DMS 273 (cell line): ENCODE measurements at regions not wholly inside any gene's neighbourhood (a gene's known extent, or its start where the extent isn't known, plus 50 kb on each side); places are given as distances from the start of the nearest gene placed in this dataset.

Experiments used
- DNase-seq: peaks from one replicate; lab custom pipeline; 2025; ENCODE audit not compliant: unreplicated experiment; lab: John Stamatoyannopoulos, UW

DNA sequence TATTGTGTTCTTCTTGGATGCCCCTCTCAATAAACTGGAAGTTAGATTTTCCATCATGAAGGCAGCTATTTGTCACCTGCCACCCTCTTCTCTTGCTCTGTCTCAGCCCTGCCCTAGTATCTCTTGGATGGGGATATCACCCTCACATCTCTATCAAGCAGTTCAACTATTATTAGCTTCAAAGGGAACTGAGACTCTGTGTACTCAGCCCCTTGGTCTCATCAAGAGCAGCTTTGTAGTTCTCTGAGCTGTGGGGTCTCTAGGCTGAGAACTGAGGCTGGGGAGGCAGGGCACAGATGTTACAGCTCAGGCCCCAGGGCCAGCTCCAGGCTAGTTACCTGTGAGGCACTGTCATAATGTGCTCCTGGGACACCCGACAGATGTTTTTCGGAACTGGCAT is 130.3 kb downstream of the DAD1 start:
- no peak for DNase-seq

DNA sequence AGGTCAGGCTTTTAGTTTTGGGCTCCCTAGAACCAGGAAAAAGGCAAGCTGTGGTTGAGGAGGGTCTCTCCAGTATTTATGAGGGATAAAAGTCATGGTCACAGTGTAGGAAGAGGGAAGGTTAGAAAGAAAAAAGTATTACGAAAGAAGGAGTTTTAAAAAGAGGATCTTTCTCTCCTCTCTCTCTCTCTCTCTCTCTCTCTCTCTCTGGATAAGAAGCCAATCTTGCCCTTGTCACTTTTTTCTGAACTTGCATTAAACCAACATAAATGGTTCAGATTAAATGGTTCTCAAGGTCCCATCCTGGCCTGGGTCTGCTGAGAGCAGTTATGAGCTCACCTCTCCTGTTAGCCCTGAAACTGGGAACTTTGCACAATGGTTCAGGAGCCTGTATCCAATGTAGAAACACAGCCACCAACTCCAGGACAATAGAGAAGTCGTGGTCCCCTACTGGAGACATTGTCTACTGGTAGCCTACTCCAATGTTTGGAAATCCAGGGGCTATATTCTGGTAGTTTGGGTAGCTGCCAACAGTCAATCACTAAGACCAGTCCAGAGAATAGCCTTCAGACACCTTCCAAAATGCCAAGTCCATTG is 131.9 kb downstream of the DAD1 start:
- no peak for DNase-seq

DNA sequence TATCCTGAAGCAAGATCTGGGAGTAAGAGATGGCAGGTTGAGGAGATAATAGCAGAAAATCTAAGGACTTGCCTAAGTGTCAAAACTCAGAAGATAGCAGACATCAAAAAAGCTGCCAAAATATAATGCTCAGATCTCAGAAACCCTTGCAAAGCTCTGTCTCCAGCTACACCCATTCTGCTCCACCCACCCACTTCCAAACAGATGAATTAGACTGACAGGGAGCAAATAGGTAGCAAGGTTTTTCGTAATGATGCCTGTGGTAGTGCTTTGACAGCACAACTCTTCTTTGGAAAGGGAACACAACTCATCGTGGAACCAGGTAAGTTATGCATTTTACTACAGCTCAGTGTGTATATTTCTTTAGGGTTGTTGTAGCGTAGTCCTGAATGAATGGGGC is 132.6 kb downstream of the DAD1 start:
- DNase-seq = no peak

DNA sequence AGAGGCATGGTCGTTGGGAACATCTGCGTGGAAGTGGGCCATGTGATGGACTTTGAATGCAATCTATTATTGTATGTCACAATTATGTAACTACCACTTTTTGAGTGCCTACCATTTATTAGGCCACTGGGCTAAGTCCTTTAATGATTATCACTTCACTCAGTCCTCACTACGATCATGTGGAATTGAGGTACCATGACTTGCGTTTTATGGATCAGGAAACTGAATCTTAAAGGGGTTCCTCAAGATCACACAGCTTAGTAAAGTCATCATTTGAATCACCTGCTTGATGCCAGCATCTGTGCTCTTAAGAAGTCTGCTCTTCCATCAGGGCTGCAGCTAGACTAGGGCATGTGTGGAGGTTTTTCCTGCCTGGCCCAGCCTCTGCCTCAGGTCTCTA is 136.7 kb downstream of the DAD1 start:
- DNase-seq = no peak

DNA sequence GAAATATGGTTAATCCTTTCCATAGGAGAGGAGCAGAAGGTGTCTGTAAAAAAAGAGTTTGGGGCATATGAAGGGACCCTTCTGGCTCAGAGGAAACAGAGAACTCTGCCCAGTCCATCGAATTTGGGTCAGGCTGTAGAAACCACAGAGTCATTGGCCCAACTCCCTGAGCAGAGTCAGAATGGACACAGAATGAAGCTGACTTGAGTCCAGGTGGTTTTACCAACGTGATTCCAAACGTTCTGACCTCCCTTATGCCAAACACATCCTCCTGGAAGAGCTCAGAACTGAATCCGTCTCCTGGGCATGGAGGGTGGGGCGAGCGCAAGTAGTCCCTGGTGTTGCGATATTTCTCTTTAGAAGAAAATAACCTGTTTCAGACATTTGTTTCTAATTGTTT is 138.8 kb downstream of the DAD1 start:
- no peak for DNase-seq

DNA sequence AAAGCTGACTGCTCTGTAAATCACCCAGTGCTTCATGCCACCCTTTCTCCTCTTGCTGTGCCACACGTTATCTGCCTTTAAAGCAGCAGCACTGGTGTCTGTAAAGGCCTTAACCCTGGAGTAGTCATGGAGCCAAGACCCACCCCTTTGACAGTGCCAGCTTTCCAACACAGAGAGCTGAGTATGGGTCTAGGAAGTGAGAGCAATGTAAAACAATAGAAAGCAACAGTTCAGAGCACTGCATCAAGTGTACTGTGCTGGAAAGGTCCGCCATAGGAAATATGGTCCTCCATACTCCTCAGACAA is 139.5 kb downstream of the DAD1 start:
- no peak for DNase-seq

DNA sequence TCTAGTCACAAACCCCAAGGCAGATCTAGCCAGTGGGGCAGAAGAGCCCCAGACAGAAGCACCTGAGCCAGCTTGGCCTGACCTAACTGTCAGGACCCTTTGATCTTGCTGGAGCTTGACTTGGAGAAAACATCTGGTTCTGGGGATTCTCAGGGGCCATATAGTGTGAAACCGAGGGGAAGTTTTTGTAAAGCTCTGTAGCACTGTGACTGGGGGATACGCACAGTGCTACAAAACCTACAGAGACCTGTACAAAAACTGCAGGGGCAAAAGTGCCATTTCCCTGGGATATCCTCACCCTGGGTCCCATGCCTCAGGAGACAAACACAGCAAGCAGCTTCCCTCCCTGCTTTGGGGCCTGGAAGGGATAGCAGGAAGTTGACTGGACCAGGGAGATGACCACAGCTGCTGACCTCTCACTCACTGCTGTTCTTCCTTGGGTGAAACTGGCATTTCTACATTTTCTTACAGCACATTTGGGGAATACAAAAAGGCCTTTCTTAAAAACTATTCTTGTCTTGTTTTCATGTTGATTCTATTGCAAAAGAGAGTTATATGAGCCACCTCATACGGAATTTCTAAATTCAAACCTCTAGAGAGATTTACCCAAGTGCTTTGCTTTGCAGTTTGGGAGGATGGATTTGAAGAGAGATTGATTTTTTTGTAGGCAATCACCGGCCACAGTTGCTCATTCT is 140.0 kb downstream of the DAD1 start:
- no peak for DNase-seq

DNA sequence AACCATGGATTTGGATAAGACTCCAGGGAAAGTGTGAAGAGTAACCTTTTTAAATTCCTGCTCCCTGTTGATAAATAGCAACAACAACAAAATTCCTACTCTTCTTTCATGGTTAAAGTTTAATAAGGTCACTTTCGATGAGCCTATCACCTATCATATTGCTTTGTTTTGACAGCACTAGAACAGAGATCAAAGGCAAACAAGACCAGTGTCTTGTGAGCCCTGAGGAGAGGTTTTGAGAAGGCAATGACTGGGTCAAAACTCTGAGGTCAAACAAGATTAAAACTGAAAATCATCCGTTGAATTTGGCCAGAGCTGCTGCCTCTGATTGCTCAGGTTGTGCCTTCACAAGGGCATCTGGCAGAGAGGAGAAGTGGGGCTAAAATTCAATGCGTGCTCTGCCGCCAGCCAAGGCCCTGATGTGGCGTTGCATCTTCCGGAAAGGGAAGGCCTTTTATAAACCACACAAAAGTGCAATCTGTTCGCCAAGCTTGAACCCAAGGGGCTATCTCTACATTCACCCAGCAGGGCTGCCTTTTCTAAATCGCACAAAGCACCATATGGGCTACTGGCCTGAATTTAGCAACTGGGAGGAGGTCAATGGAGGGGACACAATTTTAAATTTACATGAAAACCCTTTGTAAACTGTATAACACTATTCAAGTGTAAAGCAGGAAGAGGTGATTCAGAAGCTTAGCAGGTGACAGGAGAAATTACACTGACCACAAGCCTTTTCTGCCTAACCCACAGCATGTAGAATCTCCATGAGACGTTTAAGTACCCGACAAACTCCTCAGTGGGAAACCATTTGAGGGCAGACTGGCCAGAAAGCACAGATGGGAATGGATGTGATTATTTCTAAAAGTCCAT is 140.8 kb downstream of the DAD1 start:
- peak; percentile 79 for DNase-seq

DNA sequence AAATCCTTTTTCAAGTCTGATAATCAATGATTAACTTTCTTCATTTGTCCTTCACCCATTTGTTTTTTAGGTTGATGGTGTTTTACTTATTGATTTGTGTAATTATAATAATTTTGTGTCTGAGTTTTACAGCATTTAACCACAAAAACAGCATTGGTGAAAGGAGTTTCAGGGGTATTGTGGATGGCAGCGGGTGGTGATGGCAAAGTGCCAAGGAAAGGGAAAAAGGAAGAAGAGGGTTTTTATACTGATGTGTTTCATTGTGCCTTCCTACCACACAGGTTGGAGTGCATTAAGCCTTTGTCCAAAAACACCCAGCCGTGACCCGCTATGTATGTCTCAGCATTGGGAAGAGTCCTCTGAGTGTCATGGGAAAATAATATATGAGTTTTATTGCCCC is 150.3 kb downstream of the DAD1 start:
- peak; percentile 8 for DNase-seq

DNA sequence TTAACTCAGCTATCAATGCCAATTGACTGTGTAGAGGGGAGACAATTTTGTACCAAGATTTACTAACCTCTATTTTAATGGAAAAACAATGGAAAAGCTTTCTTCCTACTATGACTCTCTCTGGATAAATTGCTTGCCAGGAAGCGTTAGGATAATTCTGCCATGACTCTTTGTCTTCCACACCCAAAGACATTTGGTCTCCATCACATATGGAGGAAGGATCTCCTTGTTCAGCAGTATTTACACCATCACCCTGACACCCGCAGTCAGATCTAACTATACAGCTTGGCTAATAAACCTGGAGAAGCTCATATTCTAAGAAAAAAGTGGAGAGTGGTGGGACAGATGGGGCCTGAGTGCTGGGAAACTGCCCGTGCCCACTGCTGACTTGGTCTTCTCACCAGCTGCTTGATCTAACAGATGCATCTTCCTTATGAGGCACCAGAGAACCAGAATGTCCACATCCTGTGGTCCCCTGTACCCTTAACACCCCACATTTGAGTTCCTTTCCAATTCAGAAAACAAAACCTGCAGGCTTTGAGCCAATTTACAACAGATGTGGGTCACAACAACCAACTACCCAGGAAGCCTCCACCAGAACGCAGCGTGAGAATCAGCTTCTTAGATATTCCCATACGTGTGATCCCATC is 154.0 kb downstream of the DAD1 start:
- peak; percentile 86 for DNase-seq

DNA sequence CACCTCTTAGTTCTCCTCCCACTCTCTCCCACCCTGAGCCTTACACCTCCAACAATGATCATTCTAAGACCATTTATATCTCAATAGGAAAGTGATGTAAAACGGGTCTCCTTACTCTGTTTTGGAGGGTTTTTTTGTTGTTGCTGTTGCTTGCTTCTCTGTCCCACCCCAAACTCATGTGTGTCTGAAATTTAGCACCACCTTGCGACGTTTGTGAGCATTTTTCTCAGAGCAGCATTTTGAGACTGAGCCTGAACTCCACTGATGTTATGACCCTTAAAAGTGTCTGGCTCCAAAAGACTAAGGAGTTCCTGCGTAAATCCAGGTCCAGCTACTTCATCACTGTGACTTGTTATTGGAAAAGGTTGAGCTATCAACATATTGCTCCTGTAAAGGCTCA is 155.0 kb downstream of the DAD1 start:
- DNase-seq = no peak

DNA sequence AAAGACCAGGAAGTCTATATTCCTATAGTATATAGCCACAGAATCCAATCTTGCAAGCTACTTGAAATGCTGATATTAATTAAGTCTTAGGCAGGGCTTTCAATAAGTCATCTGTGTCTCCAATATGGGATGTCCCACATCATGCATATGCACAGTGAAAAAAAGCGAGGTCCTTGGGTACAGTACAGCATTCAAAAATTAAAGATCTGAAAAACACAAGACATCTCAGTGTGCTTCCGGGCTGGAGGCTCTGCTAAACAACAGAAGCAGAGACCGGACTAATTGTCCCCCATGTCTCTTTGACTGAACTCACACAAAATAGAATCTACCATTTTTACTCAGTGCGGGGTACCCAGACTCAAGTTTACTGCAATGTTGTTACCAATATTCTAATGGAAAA is 156.0 kb downstream of the DAD1 start:
- peak; percentile 75 for DNase-seq

DNA sequence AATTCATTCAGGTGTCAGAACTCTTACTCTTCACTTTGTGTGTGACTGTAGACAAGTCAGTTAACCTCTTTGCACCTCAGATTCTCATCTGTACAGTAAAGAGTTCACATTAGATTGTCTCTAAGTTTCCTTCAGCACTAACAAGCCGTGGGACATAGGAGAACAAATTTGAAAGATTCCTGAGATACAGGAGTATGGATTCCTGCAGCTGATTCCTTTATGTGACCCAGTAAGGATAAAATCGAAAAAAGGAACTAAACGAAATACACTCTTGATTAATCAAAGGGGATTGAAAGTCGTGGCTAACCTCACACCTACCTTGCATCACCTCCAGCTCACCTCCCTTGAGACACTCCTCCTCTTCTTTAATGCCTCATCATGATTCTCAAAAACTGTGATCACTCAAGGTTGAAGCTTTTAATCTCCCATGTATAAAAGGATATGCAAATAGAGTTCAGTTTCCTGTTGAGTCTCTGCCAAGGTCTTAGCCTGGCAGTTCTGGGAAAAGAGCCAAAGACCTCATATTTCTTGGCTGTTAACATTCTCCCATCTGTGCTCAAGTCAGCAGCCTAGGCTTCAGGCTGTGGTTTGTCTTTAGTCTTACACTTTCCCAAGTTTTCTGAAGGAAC is 156.6 kb downstream of the DAD1 start:
- DNase-seq = peak; percentile 98

DNA sequence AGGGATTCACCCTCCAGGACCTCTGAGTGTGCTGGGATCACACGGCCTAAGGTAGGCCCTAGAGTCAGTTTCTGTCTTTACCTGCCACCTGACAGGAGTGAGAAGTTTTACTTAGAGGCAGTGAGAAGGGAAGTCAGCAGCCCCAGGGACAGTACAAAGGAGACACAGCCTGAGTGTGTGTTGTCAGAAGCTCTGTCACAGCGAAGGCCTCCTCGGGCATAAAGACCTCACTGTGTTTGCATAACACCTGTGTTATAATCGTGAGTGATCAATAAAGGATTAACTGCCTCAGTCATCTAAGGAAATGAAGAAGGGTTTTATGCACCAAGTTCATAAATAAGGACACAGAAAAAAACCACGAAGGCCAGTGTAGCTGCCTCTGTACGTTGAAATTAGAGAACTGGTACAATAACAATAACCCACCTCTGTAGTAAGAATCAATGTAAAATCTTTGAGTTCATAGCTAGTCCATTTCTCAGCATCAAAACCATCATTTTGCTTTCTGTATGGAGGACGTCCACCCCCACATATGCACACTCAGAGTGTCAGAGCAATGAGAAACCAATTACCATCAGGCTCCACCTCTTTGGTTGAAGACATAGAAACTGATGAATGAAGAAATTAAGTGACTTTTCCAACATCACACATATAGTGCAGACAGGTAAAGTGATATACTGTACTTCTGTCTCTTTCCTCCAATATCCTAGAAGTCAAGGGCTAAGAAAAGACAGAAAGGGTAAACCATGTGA is 159.3 kb downstream of the DAD1 start:
- DNase-seq = no peak

DNA sequence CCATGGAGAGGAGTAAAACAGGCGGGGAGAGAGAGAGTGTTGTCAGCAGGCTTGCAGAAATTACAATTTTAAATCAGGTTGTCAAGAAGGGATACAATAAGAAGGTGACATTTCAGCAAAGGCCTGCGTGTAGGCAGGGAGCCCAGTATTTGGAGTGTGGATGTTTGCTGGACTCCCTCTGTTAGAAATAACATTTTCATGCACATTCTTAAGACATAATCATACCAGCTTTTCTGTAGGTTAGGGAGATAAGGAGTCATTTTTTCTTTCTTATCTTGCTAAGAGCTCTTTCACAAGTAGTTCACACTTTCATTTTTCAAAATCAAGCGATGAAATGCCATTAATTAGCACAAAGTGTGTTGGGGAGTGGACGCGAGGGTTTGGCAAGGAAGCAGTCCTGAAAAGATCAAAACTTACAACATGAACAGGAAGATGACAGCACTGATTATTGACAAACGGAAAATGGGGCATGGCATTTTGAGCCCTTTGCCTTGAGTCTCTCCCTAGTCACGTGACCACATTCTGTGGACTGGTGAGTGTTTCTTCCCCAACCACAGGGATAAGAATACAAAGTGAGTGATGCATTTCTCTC is 160.2 kb downstream of the DAD1 start:
- DNase-seq = no peak

DNA sequence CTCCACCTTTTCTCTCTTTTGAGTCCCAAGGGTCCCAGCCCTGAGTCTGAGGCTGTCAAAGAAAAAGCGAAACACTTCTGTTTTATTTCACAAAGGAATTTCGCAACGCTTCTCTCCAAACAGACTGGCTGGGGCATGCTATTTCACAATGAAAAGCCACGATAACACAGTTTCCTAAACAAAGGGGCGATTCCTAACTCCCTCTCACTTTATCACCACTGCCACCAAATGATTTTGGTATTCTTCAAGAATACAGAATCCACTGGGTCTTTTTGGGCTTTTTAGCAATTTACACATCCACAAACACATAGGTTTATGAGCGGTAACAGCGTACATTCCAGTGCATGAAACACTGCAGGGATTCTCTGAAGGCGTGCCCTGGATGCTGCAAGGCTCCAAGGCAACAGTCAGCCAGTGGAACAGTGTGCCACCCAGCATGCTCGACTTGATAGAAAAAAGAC is 161.2 kb downstream of the DAD1 start:
- DNase-seq = no peak

DNA sequence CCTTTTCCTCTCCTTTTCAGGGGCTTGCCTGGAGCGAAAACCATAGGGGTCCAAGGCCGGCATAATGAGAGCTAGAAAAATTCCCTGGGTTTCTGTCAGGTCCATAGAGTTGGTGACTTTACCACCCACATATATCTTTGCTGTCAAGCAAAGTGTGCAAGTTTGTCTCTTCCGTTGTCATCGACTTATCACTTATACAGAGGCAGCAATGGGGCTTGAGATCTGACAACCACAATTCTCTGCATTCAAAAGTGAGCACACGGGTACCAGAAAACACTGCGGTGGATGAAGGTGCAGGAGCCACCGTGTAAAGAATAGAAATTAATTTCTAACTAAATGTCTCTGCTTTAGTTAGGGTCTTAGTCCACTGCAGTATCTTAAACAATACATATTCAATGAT is 162.3 kb downstream of the DAD1 start:
- no peak for DNase-seq

DNA sequence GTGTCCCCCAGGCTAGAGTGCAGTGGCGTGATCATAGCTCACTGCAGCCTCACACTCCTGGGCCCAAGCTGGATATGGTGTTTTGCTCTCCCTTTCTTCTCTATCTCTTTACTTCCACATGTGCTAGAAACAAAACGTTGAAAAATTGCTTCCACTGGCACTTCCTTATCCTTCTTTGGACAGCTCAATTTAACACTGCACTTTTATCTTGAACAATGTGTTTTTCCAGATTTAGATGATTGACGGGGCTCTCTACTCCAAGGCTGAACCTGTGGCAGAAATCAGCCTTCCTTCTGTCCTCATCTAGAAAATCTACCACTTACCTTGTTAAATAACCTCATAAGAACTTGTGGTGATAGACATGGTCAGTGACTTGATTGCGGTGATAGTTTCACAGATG is 165.1 kb downstream of the DAD1 start:
- DNase-seq = no peak

DNA sequence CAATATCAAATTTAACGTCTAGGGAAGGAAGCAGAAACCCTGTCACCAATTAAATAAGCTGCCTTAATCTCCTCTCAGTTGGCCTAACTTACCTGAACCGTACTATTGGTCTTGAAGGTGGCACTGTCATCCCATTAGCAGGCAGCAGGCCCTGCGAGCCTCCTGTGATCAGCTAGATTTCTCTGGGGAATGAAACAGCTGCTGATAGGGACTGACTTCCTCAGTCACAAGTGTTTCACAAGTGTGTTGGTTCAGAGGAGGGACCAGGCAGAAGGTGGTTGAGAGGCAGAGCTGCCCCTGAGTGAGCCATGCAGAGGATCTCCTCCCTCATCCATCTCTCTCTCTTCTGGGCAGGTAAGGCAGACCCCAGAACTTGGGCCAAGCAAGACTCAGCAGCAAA is 166.8 kb downstream of the DAD1 start:
- DNase-seq = no peak

DNA sequence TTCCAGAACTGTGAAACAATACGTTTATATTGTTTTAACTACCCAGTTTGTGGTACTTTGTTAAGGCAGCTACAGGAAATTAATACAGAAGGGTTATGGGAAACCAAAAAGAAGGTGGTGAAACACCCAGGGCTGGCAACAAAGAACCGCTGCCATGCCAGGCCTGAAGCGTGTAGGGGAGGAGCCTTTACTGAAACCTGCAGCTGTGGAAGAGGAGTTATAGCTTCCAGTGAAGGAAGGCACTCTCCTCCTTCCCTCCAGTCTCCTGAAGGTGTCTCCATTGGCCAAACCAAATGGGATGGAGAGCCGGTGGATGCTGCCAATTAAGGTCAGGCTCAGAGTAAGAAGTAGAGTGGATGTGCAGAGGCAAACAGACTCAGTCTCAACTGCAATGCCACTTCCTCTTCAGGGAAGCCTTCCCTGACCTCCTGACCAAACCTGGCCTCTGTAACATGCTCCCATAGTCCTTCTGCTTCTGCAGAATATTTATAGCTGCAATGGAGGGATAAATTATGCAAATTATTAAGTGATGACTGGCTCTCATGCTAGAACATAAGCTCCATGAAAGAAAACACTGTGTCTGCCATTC is 168.3 kb downstream of the DAD1 start:
- DNase-seq = peak; percentile 45
